ENCODE measurements at regions not wholly inside any gene's neighbourhood (a gene's known extent, or its start where the extent isn't known, plus 50 kb on each side); places are given as distances from the start of the nearest gene placed in this dataset.

DNA sequence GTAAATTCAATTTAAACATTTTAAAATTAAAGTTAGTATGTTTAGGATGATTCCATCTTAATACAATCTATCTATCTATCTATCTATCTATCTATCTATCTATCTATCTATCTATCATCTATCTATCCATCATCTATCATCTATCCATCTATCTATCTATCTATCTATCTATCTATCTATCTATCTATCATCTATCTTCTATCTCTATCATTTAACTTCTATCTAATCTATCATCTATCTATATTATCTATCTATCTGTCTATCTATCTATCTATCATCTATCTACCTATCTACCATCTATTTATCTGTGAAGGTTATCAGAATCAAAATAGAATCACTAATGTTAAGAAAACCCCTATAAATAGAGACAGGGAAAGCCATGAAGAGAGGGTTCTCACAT is 78.3 kb downstream of the RAMP3 start:
- Histone ChIP-seq H3K27ac (no peak overlapping the region), H3K27me3 (peaks cover 87% of the 10 kb centered on the region), H3K4me3 (ENCODE audit: low read depth in 1 of 2, low read length in 1 of 2) (no peak overlapping the region), H3K9me3 (no peaks in the 10 kb centered on the region), H3K36me3 (no peaks in the 10 kb centered on the region), H3K4me1 (ENCODE audit: control insufficient read depth in 1 of 2, insufficient read depth in 1 of 2, low read depth in 1 of 2, low read length in 1 of 2) (no peaks in the 10 kb centered on the region)
- TF ChIP-seq, protein P1, sequence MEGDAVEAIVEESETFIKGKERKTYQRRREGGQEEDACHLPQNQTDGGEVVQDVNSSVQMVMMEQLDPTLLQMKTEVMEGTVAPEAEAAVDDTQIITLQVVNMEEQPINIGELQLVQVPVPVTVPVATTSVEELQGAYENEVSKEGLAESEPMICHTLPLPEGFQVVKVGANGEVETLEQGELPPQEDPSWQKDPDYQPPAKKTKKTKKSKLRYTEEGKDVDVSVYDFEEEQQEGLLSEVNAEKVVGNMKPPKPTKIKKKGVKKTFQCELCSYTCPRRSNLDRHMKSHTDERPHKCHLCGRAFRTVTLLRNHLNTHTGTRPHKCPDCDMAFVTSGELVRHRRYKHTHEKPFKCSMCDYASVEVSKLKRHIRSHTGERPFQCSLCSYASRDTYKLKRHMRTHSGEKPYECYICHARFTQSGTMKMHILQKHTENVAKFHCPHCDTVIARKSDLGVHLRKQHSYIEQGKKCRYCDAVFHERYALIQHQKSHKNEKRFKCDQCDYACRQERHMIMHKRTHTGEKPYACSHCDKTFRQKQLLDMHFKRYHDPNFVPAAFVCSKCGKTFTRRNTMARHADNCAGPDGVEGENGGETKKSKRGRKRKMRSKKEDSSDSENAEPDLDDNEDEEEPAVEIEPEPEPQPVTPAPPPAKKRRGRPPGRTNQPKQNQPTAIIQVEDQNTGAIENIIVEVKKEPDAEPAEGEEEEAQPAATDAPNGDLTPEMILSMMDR (IDR thresholded peaks at IDR 0.05) = no peak

DNA sequence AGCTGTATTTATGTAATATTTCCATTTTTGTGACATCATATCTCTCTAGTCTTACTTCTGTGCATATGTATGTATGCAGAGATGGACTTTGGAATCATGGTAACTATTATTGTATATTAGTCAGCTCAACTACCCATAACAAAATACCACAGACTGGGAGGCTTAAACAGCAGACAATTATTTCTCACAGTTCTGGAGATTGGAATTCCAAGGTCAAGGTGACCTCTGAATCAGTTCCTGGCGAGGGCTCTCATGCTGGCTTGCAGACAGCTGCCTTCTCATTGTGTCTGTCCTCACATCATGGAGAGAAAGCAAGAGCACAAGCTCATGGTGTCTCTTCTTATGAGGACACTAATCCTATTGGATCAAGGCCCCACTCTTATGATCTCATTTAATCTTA is 79.1 kb downstream of the RAMP3 start:
- no peaks in the 10 kb centered on the region for H3K9me3 ChIP-seq
- TF ChIP-seq, protein P1 (IDR thresholded peaks at IDR 0.05) = no peak
- peaks cover 84% of the 10 kb centered on the region for H3K27me3 ChIP-seq
- H3K4me3 ChIP-seq (ENCODE audit: low read depth in 1 of 2, low read length in 1 of 2) = no peak overlapping the region
- no peak overlapping the region for H3K27ac ChIP-seq
- no peaks in the 10 kb centered on the region for H3K4me1 ChIP-seq (ENCODE audit: control insufficient read depth in 1 of 2, insufficient read depth in 1 of 2, low read depth in 1 of 2, low read length in 1 of 2)
- H3K36me3 ChIP-seq = no peaks in the 10 kb centered on the region

GRCh38 chr7:45237788-45238461 is 80.3 kb downstream of the RAMP3 start:
- Histone ChIP-seq H3K36me3 (no peaks in the 10 kb centered on the region), H3K9me3 (no peaks in the 10 kb centered on the region), H3K4me1 (ENCODE audit: control insufficient read depth in 1 of 2, insufficient read depth in 1 of 2, low read depth in 1 of 2, low read length in 1 of 2) (no peaks in the 10 kb centered on the region), H3K27ac (no peak overlapping the region), H3K27me3 (peaks cover 74% of the 10 kb centered on the region), H3K4me3 (ENCODE audit: low read depth in 1 of 2, low read length in 1 of 2) (no peak overlapping the region)
- TF ChIP-seq, protein P1 (IDR thresholded peaks at IDR 0.05) = no peak

DNA sequence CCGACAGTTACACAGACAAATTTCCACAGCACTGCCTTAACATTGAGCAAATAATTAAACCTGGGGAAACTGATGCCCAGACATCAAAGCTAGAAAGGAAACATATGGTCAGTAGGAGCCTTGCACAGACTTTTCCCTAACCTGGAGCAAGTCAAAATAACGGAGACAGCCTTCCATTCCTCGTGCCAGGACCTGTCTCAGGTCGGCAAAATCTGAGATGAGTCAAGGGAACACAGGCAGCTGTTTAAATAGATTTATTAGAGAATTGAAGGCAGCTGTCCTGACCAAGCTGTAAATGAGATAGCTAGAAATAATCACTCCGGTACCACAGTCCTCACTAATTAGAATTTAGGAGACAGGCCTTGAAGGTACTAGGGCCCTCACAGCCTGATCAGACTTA is 81.2 kb downstream of the RAMP3 start:
- H3K9me3 ChIP-seq = no peaks in the 10 kb centered on the region
- H3K4me3 ChIP-seq (ENCODE audit: low read depth in 1 of 2, low read length in 1 of 2) = no peak overlapping the region
- H3K36me3 ChIP-seq = no peaks in the 10 kb centered on the region
- peaks cover 65% of the 10 kb centered on the region for H3K27me3 ChIP-seq
- H3K27ac ChIP-seq = no peak overlapping the region
- TF ChIP-seq, protein P1 (IDR thresholded peaks at IDR 0.05) = no peak
- H3K4me1 ChIP-seq (ENCODE audit: control insufficient read depth in 1 of 2, insufficient read depth in 1 of 2, low read depth in 1 of 2, low read length in 1 of 2) = no peaks in the 10 kb centered on the region

GRCh38 chr7:45239486-45239885 is 81.9 kb downstream of the RAMP3 start:
- TF ChIP-seq, protein P1 (IDR thresholded peaks at IDR 0.05) = no peak
- Histone ChIP-seq H3K4me3 (ENCODE audit: low read depth in 1 of 2, low read length in 1 of 2) (no peak overlapping the region), H3K27ac (no peak overlapping the region), H3K9me3 (no peaks in the 10 kb centered on the region), H3K4me1 (ENCODE audit: control insufficient read depth in 1 of 2, insufficient read depth in 1 of 2, low read depth in 1 of 2, low read length in 1 of 2) (no peaks in the 10 kb centered on the region), H3K27me3 (peaks cover 58% of the 10 kb centered on the region), H3K36me3 (no peaks in the 10 kb centered on the region)
